SH-SY5Y (cell line): ENCODE measurements at regions not wholly inside any gene's neighbourhood (a gene's known extent, or its start where the extent isn't known, plus 50 kb on each side); places are given as distances from the start of the nearest gene placed in this dataset.

Experiments used
- GATA2 ChIP-seq: IDR thresholded peaks from 2 replicates; pipeline ENCODE4 v1.6.1; 2011; ENCODE audit warnings: mild to moderate bottlenecking, low read depth, low read length
- GATA3 ChIP-seq: IDR thresholded peaks from 2 replicates; pipeline ENCODE4 v1.6.1; 2011; ENCODE audit warnings: low read depth, mild to moderate bottlenecking, low read length, moderate library complexity

GRCh38 chrX:42615161-42615563, 162.8 kb downstream of the PPP1R2C start:
- TF ChIP-seq GATA2 (no peak), GATA3 (no peak)
